T47D (cell line): ENCODE measurements at regions not wholly inside any gene's neighbourhood (a gene's known extent, or its start where the extent isn't known, plus 50 kb on each side); places are given as distances from the start of the nearest gene placed in this dataset.

Experiments used
- DNase-seq, 2 experiments: peaks; one replicate each; pipeline versions ENCODE4 v3.0.0 to v3.0.0-alpha.2; 2011 to 2012; ENCODE audit warnings: low read depth in 1 of 2, low spot score in 1 of 2
- JUND ChIP-seq: IDR thresholded peaks from 2 replicates; pipeline ENCODE4 v1.6.1; 2012; ENCODE audit warnings: low read depth
- in situ Hi-C: cut with HindIII; loops from 2 replicates; pipeline ENCODE4 v1.10.0; 2016; ENCODE audit warnings: low sequenced_read_pairs, low pct_unique_long_range_greater_than_20kb

- no peak for DNase-seq
- in situ Hi-C loops = no loop called here
- TF ChIP-seq JUND = no peak
These were observed 560.0 kb upstream of the CDH4 start for GRCh38 chr20:60691966-60692615.

DNA sequence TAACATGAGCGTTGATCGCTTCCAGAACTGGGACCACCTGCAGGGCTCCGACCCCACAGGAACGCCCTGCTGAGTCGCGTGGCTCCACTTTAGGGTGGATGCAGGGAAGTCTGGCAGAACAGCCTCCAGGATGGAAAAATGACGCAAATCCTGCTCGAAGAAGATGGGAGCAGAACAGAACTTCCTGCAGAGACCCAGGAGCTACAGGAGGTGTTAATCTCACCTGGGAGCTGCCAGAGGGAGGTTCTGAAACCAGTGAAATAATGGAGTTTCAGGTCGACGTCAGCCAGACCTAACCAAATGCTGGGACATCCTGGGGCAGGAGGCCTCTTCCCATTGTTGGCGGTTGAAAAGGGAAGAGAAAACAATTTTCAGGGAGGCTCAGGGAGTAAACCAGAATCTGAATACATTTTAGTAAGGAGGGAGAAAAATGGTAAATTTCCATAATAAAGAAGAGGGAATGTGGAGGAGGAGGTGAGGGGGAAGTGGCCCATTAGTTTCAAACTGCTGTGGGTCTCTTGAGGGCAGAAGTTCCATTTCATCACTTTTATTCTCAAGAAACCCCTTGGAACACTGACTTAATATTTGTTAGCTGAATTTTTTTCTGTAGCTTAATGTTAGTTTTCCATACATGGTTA, 558.4 kb upstream of the CDH4 start:
- in situ Hi-C loops = no loop called here
- no peak for DNase-seq
- TF ChIP-seq JUND = no peak

GRCh38 chr20:60694763-60695162, 557.3 kb upstream of the CDH4 start:
- TF ChIP-seq JUND = no peak
- in situ Hi-C loops = no loop called here
- no peak for DNase-seq

- in situ Hi-C loops = no loop called here
- DNase-seq = no peak
- TF ChIP-seq JUND = no peak
These were observed 556.6 kb upstream of the CDH4 start for GRCh38 chr20:60695226-60696000.

- no peak for TF ChIP-seq JUND
- in situ Hi-C loops = no loop called here
- no peak for DNase-seq
These were observed 554.8 kb upstream of the CDH4 start for GRCh38 chr20:60697252-60697651.

DNA sequence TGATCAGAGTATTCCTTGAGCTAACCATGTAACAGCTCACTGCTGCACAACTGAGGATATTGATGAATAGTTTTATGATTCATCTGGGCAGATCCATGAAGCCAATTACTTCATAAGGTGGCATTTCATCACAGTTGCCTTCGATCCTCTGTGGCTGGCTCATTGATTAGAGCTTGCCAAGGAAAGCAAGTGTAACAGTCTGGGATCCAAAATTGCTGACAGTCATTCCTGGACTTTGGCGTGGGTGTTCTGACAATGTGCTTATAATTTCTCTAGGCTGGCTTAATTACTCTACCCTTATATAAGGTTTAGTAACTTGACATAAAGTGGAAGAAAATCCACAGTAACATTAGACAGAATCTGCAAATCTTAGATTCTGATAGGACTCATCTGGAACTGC, 551.3 kb upstream of the CDH4 start:
- TF ChIP-seq JUND = no peak
- in situ Hi-C loops = no loop called here
- DNase-seq = no peak

DNA sequence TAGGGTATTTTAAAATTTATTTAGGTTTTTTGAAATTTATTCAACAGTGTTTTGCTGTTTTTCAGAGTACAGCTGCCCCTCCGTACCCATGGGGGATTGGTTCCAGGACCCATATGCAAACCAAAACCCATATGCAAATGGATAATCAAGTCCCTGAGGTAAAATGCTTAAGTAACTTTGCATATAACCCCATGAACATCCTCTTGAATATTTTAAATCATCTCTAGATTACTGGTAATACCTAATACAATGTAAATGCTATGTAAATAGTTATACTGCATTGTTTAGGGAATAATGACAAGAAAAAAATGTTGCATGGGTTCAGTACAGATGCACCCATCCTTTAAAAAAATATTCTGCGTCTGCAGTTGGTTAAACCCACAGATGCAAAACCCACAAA, 547.9 kb upstream of the CDH4 start:
- in situ Hi-C loops = no loop called here
- TF ChIP-seq JUND = no peak
- DNase-seq = no peak

GRCh38 chr20:60713396-60713795, 538.7 kb upstream of the CDH4 start:
- no peak for DNase-seq
- no peak for TF ChIP-seq JUND
- in situ Hi-C loops = no loop called here

DNA sequence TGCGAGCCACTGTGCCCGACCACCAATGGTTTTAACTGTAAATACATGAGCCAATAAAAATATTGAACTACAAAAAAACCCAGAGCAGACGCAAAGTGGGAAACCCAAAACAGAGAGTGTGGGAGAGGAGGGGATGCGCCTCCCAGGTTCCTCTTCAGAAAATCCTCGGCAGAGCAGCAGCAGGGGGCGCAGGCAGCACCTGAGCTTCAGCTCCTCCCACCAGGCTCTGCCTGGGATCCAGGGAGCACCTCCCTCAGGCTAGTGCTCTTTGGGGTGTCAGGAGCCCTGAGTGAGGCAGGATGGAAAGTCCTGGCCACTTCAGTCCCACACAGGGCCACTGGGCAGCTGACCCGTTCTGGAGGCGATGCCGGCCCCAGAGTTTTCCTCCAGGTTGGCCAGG, 536.9 kb upstream of the CDH4 start:
- no peak for TF ChIP-seq JUND
- in situ Hi-C loops = no loop called here
- DNase-seq = peak in 1 of 2 experiments; percentile 7

- in situ Hi-C loops = no loop called here
- no peak for DNase-seq
- no peak for TF ChIP-seq JUND
These were observed 533.1 kb upstream of the CDH4 start for GRCh38 chr20:60718743-60719480.

- TF ChIP-seq JUND = no peak
- no peak for DNase-seq
- in situ Hi-C loops = no loop called here
These were observed 526.7 kb upstream of the CDH4 start for GRCh38 chr20:60725311-60725906.

- DNase-seq = no peak
- no peak for TF ChIP-seq JUND
These were observed 524.6 kb upstream of the CDH4 start for GRCh38 chr20:60727425-60727824.

More at GRCh38 chr20:60727425-60727824, 524.6 kb upstream of the CDH4 start:
- in situ Hi-C loops = no loop called here
